DND-41 (cell line): ENCODE measurements at regions not wholly inside any gene's neighbourhood (a gene's known extent, or its start where the extent isn't known, plus 50 kb on each side); places are given as distances from the start of the nearest gene placed in this dataset.

Source experiments
- ATAC-seq: fragments of 200-7000 bp; cut with Tn5 transposase; 3 replicates; pipeline ENCODE4 v1.9.1; 2021; ENCODE audit warnings: low read depth; ENCODE audit not compliant: insufficient read depth
- DNase-seq: peaks from one replicate; pipeline ENCODE4 v3.0.0-alpha.2; 2020
- H2AFZ ChIP-seq: 2 replicates; pipeline ENCODE4 v1.6.0; 2012; ENCODE audit warnings: low read depth, low read length
- H3K27ac ChIP-seq: 2 replicates; pipeline ENCODE4 v1.5.1; 2012; ENCODE audit warnings: low read length, inconsistent platforms
- H3K27me3 ChIP-seq: fragments of 200-600 bp; sonication (generic); 2 replicates; pipeline ENCODE4 v1.6.0; 2012; ENCODE audit warnings: low read length, mild to moderate bottlenecking, inconsistent platforms; ENCODE audit not compliant: insufficient read depth, poor library complexity
- H3K36me3 ChIP-seq: 2 replicates; pipeline ENCODE4 v1.5.1; 2012; ENCODE audit warnings: low read length, inconsistent platforms; ENCODE audit not compliant: insufficient read depth
- H3K4me1 ChIP-seq: 2 replicates; pipeline ENCODE4 v1.5.1; 2012; ENCODE audit warnings: mild to moderate bottlenecking, low read length; ENCODE audit not compliant: insufficient read depth
- H3K4me2 ChIP-seq: 2 replicates; pipeline ENCODE4 v1.6.0; 2012; ENCODE audit warnings: mild to moderate bottlenecking, moderate library complexity, low read length, inconsistent platforms; ENCODE audit not compliant: insufficient read depth
- H3K4me3 ChIP-seq, 2 experiments: fragments of 200-600 bp in 1 of 2; shearing (Covaris generic) in 1 of 2; 2 replicates each; pipeline ENCODE4 v1.5.1; 2012 to 2016; ENCODE audit warnings: inconsistent platforms in 2 of 2, low read length in 2 of 2, mild to moderate bottlenecking in 2 of 2, low read depth in 1 of 2, moderate library complexity in 1 of 2
- H3K79me2 ChIP-seq: 2 replicates; pipeline ENCODE4 v1.6.0; 2012; ENCODE audit warnings: low read length, inconsistent platforms; ENCODE audit not compliant: insufficient read depth
- H3K9ac ChIP-seq: 2 replicates; pipeline ENCODE4 v1.6.0; 2012; ENCODE audit warnings: low read depth, mild to moderate bottlenecking, inconsistent platforms, low read length, moderate library complexity
- H3K9me3 ChIP-seq: 2 replicates; pipeline ENCODE4 v1.5.1; 2012; ENCODE audit warnings: low read length, moderate library complexity, mild to moderate bottlenecking, inconsistent platforms; ENCODE audit not compliant: insufficient read depth, severe bottlenecking
- H4K20me1 ChIP-seq: 2 replicates; pipeline ENCODE4 v1.6.0; 2012; ENCODE audit warnings: low read length; ENCODE audit not compliant: insufficient read depth
- CTCF ChIP-seq: IDR thresholded peaks from 2 replicates; pipeline ENCODE4 v1.5.1; 2012; ENCODE audit warnings: borderline replicate concordance, low read length, moderate library complexity, mild to moderate bottlenecking; ENCODE audit not compliant: poor library complexity, severe bottlenecking; ENCODE audit errors: extremely low read depth
- EZH2 ChIP-seq: IDR thresholded peaks from 3 replicates; pipeline ENCODE4 v1.6.1; 2012; ENCODE audit warnings: borderline replicate concordance, low read depth, mild to moderate bottlenecking, moderate library complexity, low read length, inconsistent platforms; ENCODE audit not compliant: severe bottlenecking

GRCh38 chr12:25416516-25416915 lies 136.6 kb downstream of the LMNTD1 start:
- no peaks in the 10 kb centered on the region for H3K36me3 ChIP-seq
- H3K9me3 ChIP-seq, result no peaks in the 10 kb centered on the region
- H3K27me3 ChIP-seq, result peaks cover 4% of the 10 kb centered on the region
- H3K27ac ChIP-seq, result no peak overlapping the region
- H2AFZ ChIP-seq, result no peak overlapping the region
- no peak for TF ChIP-seq EZH2
- TF ChIP-seq CTCF, result no peak
- no peak overlapping the region for H3K9ac ChIP-seq
- no peak for ATAC-seq
- DNase-seq, result no peak
- no peaks in the 10 kb centered on the region for H3K4me1 ChIP-seq
- H3K4me3 ChIP-seq, result no peak overlapping the region
- H3K79me2 ChIP-seq, result no peaks in the 10 kb centered on the region
- H4K20me1 ChIP-seq, result no peaks in the 10 kb centered on the region
- H3K4me2 ChIP-seq, result no peak overlapping the region

- no peak for DNase-seq
- no peak for TF ChIP-seq EZH2
- TF ChIP-seq CTCF, result no peak
- no peak for ATAC-seq
- Histone ChIP-seq H3K4me1 (no peaks in the 10 kb centered on the region), H3K36me3 (no peaks in the 10 kb centered on the region), H3K27me3 (peaks cover 6% of the 10 kb centered on the region), H3K9ac (no peak overlapping the region), H3K79me2 (no peaks in the 10 kb centered on the region), H3K4me3 (no peak overlapping the region), H2AFZ (no peak overlapping the region), H3K4me2 (no peak overlapping the region), H3K27ac (no peak overlapping the region), H4K20me1 (no peaks in the 10 kb centered on the region), H3K9me3 (no peaks in the 10 kb centered on the region)
Measured at GRCh38 chr12:25415004-25415403, 138.1 kb downstream of the LMNTD1 start.

- H3K9me3 ChIP-seq, result no peaks in the 10 kb centered on the region
- no peak overlapping the region for H3K9ac ChIP-seq
- DNase-seq, result no peak
- TF ChIP-seq CTCF (no peak), EZH2 (no peak)
- no peak overlapping the region for H3K4me2 ChIP-seq
- H4K20me1 ChIP-seq, result no peaks in the 10 kb centered on the region
- H3K27me3 ChIP-seq, result peaks cover 3% of the 10 kb centered on the region
- H3K79me2 ChIP-seq, result no peaks in the 10 kb centered on the region
- no peak for ATAC-seq
- H3K36me3 ChIP-seq, result no peaks in the 10 kb centered on the region
- no peak overlapping the region for H3K4me3 ChIP-seq
- no peak overlapping the region for H2AFZ ChIP-seq
- no peaks in the 10 kb centered on the region for H3K4me1 ChIP-seq
- no peak overlapping the region for H3K27ac ChIP-seq
Measured at GRCh38 chr12:25412735-25413134, 140.3 kb downstream of the LMNTD1 start.

- Histone ChIP-seq H3K4me2 (no peak overlapping the region), H3K27ac (no peak overlapping the region), H3K36me3 (no peaks in the 10 kb centered on the region), H3K9ac (no peak overlapping the region), H2AFZ (no peak overlapping the region), H4K20me1 (no peaks in the 10 kb centered on the region), H3K9me3 (peaks cover 3% of the 10 kb centered on the region), H3K27me3 (no peaks in the 10 kb centered on the region), H3K4me3 (no peak overlapping the region), H3K4me1 (no peaks in the 10 kb centered on the region), H3K79me2 (no peaks in the 10 kb centered on the region)
- ATAC-seq (no peak), DNase-seq (no peak)
- TF ChIP-seq CTCF (no peak), EZH2 (no peak)
Measured at GRCh38 chr12:25404955-25405354, 148.1 kb downstream of the LMNTD1 start.
